ENCODE measurements at regions not wholly inside any gene's neighbourhood (a gene's known extent, or its start where the extent isn't known, plus 50 kb on each side); places are given as distances from the start of the nearest gene placed in this dataset.

DNA sequence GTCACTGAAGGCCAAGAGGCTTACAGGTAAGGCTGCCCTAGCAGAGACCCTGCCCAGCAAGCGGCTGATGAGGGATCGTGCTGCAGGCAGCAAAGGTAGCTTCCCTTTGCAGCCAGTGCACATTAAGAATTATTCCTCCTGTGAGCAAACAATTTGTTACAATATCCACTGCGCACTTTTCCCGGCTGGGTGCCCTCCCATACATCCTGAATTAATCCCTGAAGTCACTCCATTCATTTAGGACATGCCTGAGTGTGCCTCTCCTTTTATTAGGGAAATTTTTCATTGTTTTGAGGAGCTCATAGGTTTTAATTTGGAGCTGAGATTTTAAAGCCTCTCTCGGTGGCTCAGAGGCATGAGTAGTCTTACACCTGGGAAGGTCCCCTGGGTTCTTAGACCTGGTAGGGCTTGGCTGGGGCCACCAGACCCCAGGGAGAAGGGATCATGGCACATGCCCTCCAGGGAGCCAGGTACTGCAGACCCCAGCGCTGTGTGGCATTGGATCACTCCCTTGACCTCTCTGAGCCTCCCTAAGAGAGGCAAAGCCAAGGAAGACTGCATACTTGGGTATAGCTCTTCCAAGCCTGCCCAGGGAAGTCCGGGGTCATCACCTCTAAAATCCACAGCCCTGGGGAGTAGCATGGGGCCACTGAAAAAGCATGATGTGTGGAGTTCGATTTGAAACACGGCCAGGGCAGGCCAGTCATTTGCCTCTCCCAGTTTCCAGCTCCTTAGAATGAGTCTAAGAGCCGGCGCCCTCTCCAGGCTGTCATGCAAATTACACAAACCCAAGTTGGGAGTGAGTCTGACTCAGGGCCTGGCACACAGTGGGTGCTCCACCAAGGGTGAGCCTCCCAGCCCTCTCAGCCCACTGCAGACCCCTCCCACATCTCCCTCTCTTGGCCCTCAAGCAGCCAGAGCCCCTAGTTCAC is 151.9 kb upstream of the LINGO1 start:
- peak; percentile 40 for TF ChIP-seq CTCF (conservative IDR thresholded peaks at IDR 0.05; ENCODE audit: low read length)
- H3K4me3 ChIP-seq (ENCODE audit: low read length): no peak overlapping the region
- DNase-seq (ENCODE audit: low read depth): peak; percentile 6

GRCh38 chr15:77783636-77784035 is 150.9 kb upstream of the LINGO1 start:
- TF ChIP-seq CTCF (conservative IDR thresholded peaks at IDR 0.05; ENCODE audit: low read length): no peak
- DNase-seq (ENCODE audit: low read depth): no peak
- H3K4me3 ChIP-seq (ENCODE audit: low read length): no peak overlapping the region

- no peak overlapping the region for H3K4me3 ChIP-seq (ENCODE audit: low read length)
- TF ChIP-seq CTCF (conservative IDR thresholded peaks at IDR 0.05; ENCODE audit: low read length): no peak
- no peak for DNase-seq (ENCODE audit: low read depth)
These were observed 150.0 kb upstream of the LINGO1 start for GRCh38 chr15:77782691-77783090.

DNA sequence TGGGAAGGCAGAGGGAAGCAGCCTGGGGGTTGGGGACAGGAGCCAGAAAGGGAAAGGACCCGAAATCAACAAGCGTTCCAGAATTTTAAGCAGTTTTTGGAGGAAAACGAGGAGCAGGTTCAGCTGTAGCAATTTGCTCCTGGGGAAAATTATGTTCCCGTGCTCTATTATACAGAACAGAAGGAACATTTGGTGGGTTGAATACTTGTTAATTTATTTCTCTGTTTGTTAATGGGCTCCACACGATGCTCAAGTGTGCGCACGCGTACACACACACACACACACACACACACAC is 149.2 kb upstream of the LINGO1 start:
- H3K4me3 ChIP-seq (ENCODE audit: low read length): no peak overlapping the region
- no peak for DNase-seq (ENCODE audit: low read depth)
- no peak for TF ChIP-seq CTCF (conservative IDR thresholded peaks at IDR 0.05; ENCODE audit: low read length)

GRCh38 chr15:77781151-77781945 is 148.6 kb upstream of the LINGO1 start:
- no peak for DNase-seq (ENCODE audit: low read depth)
- no peak overlapping the region for H3K4me3 ChIP-seq (ENCODE audit: low read length)
- no peak for TF ChIP-seq CTCF (conservative IDR thresholded peaks at IDR 0.05; ENCODE audit: low read length)

GRCh38 chr15:77778802-77779201 is 146.1 kb upstream of the LINGO1 start:
- no peak overlapping the region for H3K4me3 ChIP-seq (ENCODE audit: low read length)
- TF ChIP-seq CTCF (conservative IDR thresholded peaks at IDR 0.05; ENCODE audit: low read length): no peak
- DNase-seq (ENCODE audit: low read depth): no peak

DNA sequence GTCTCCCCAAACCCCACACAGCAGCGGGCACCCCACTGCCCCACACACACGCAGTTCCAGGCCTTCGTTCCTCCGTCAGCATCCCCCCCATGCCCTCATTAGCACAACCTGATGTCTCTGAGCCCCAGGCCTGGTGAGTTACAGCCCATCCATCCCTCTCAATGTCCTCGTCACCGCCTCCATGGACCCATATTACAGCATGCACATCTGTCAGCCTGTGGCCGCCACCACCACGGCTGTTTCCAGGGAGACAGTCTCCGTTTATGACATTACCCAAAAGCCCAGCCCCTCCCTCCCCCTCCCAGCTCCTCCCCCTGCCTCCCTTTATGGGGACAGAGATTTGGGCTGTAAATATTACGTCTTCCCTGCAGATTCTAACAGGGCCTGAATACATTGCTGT is 143.1 kb upstream of the LINGO1 start:
- no peak overlapping the region for H3K4me3 ChIP-seq (ENCODE audit: low read length)
- no peak for DNase-seq (ENCODE audit: low read depth)
- no peak for TF ChIP-seq CTCF (conservative IDR thresholded peaks at IDR 0.05; ENCODE audit: low read length)
